Fibroblast of upper back skin (primary cell): ENCODE measurements at regions not wholly inside any gene's neighbourhood (a gene's known extent, or its start where the extent isn't known, plus 50 kb on each side); places are given as distances from the start of the nearest gene placed in this dataset.
A peak's percentile ranks its signal among the peaks of the same experiment; 100 is the strongest.
"Not testable (repeated sequence)": the region's sequence is repeated elsewhere in the genome, so short reads cannot be mapped to it uniquely, and the experiment has no call there.

Source experiments
- DNase-seq: peaks from one replicate; pipeline ENCODE4 v3.0.0-alpha.2; 2013

DNA sequence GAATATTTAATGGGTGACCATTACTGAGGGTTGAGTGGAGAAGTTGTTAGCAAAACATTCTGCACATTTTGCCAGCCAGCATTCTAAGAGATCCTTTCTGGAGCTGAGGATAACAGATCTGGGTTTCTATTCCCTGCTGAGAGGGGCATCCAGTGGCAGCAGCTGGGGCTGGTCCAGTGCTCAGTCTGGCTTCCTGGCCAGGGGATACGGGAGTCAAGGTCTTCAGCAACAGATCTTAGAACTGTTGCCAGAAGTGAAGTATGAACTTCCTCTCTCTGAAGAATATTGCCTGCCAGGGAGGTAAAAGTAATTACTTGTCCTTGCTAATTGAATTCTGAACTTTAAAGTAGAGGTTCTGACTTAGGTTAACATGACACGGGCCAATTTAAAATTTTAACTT, 568.4 kb downstream of the REEP3 start:
- no peak for DNase-seq

DNA sequence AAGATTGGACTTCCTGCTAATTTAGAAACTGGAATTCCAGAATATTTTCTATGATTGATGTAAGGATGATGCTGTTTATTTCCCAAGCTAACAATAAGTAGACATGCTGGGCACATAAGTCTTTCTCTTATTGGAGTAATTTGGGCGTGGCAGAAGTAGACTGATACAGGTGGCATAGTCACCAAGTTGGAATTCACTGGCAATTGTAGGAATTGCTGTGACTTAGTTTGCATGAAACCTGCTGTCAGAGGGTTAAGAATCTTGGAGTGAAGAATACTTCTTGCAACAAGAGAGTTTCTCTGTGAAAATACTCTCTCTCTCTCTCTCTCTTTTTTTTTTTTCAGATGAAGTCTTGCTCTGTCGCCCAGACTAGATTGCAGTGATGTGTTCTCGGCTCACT, 569.7 kb downstream of the REEP3 start:
- DNase-seq: no peak

DNA sequence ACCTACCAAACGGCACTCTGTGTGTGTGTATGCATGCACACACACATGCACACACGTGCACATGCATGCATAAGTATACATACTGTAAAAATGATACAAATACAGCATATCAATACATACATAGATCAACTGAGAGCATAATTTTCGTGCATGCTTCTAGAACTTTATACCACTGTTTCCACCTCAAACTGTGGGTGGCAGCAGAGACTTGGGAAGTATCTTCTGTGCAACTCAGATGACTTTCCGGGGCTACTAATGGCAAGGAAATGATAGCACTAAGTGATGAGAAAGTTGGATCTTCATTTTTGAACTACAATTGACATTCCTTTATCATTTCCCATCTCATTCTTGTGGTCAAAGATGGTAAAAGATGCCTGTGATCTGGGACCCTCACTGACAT, 570.7 kb downstream of the REEP3 start:
- peak; percentile 52 for DNase-seq

DNA sequence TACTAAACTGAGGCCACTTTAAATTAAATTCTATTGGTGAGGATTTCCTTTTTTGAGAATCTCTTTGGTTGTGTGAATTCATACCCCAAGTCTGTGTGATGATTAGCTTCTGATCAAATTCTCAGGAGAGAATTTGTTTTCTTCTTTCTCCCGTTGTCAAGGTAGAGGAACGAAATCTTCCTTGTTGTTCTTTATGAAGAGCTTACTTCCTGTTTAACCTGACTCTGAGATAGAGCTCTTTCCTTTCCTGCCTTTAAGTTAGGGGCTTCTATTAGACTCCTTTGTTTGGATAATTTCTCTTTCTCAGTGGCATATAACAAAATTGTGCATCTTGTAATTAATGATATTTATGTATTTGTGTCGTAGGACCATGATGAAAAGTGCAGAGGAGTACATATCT, 572.1 kb downstream of the REEP3 start:
- no peak for DNase-seq

DNA sequence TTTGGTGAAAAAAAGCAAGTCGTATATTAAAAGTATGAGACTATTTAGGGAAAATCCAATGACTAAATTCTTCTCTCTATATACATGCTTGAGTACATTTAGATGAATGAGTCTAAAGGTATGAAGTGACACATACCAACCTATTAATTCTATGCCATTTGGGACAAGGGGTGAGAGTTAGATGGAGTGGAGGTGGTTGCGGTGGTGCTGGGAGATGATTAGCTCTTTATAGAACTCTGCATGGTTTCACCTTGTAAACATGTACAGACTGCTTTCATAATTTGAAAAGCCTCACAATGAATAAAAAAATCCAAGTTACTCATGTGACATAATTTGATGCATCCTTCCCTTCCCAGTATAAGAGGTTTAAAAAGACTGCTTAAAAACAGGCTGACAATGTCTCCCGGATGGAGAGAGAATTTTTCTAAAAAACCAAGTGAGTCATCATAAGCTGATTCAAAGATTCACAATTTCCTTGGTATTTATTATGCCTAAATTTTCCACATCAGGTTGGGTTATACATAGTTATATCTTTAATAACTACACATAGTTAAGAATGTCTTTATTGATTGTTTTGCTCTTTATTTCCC, 572.8 kb downstream of the REEP3 start:
- peak; percentile 61 for DNase-seq

DNA sequence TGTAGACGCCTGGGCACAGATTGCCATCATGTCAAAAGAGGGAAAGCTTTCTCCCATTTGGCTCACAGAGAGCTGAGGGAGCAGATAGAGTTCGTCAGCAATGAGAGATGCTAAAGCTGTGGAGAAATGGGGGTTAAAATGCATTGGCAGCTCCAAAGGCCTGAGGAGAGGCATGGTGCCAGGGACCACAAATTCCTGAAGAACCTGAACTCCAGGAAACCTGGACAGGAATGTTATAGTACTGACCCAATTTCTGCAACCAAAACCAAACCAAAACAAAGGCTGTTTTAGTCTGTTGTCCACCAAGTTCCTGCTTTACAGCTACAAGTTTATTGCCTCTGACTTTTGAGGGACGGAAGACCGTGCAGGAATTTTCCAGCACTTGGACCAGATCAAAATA, 575.7 kb downstream of the REEP3 start:
- DNase-seq: peak; percentile 43

DNA sequence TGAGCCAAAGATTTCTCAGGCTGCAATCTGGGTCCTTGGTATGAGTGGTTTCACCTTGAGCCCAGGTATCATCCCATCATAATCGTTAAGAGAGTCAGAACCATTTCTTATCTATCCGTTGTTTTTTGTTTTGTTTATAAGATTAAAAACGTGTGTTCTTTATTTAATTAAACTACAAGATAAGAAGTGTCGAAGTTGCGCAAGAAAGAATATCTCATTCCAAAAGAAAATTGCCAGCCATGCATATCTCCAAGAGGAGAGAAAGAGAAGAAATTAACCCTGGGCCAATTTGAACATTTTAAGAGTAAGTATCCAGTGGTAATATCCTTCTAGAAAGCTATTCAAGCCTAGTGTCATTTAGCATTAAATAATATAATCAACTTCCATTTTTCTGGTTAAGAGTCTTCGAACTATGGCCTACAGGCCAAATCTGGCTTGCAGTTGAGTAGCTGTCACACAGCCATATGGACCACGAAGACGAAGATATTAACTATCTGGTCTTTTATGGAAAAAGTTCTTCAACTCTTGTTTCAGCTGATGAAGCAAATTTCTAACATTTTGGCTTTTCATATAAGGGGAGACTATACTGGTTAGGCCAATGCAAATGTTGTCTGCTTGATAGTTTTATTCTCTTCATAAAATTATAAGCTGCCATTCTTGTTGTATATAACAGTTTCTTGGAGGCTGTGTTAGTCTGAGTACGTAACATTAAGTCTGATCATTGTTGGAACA, 576.4 kb downstream of the REEP3 start:
- DNase-seq: no peak

DNA sequence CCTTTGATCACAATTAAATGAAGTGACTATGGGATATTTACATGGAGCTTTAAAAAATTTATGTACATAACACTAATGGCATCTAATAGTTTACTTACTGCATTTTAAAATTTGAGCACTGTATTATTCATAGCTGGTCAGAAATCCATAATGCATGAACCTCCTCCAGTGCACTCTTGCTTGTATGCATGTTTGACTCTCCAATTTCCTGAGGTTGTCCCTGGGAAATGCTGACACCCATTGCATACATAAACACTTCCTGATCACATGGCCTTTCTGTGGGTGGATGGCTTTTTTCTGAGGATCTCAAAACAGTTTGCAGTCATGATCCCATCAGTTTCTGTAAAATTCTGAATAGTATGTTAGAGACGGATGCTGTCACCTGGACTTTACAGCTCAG, 577.8 kb downstream of the REEP3 start:
- no peak for DNase-seq

DNA sequence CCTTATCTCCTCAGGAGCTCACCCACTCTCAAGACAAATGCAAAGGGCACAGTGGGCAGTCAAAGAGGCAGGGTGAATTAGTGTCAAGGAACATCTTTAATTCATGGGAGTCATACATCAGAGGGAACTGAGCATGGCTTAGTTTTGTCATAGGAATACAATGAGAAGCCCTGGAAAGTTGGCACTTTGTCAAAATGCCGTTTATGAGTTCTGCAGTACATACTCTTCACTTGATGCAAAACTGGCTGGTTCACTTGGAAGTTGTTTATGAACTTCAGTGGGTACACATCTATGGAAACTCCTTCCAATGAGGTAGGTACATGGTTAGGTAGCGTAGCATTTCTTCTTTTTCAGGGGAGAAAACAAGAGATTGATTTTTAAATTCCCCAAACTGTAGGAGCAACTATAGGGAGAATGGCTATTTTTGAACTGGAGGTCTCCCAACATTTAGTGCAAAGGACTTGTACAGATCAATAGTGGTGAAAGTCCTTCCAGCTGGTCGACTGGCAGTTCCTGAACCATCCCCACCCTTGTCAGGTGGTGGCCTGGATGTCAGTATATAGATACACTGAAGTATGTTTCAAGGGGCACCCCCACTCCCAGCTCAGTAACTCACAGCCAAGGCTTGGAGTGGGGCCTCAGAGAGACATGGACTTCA, 580.5 kb downstream of the REEP3 start:
- DNase-seq: no peak

DNA sequence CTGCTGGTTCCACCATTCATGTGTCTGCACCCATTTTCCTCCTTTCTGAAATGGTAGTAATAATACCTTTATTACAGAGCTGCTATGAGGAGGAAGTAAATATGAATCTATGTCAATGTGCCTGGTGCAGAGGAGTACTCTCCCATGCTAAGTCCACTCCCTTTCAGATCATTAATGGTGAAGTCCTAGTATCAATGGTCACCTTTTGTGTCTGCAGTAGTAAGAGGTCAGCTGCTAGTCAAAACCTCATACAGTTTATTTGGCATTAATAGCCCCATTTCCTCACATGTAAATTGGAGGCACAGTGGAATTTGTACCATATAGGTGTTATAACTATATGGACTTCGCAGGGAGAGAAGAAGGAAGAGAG, 581.0 kb downstream of the REEP3 start:
- no peak for DNase-seq

DNA sequence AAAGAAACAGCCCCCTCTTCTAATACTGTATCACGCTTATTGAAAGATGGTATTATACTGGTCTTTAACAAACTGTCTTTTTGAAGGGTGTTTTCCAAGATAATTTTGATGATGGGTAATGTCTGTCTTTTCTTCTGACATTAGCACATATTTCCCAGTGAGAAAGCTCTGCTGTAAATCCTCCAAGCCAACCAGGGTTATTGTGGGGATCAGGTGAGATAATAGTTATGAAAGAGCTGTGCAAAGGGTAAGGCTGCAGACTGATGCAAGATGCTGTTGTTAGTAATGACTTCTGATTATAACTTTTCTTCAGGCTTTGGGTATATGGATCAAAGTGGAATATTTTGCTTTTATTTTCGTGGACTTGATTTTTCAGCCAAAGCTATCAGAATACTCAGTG, 581.7 kb downstream of the REEP3 start:
- no peak for DNase-seq

DNA sequence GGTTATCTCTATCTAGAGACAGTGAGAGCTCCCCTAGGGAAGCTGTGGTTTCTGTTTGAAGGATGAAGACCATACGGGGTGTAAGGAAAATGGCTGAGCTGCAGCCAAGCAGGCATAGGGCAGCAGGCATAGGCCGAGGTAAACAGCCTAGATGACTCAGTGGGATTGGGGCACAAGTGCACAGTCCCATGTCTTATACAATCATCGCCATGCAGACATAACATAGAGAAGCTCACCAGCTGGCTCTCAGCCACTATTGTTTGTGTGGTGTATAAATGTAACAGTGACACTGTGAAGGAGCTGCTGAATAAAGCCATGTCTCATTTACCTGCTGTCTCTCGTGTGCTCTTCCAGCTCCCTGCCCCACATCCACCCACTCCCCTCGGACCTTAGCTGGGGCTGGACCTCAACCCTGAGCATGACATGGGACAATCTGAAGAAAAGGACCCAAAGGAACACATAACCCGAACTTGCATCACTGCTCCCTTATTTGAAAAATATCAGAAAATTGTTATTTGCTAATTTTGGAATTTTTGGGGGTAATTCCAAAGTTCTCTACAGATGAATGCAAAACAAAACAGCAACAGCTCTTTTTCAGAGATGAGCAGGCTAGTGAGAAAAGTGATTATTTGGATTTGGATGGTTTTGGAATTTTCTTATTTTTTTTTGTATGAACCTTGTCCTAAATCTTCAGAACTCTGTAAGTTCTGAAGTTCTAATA, 582.7 kb downstream of the REEP3 start:
- DNase-seq: no peak

DNA sequence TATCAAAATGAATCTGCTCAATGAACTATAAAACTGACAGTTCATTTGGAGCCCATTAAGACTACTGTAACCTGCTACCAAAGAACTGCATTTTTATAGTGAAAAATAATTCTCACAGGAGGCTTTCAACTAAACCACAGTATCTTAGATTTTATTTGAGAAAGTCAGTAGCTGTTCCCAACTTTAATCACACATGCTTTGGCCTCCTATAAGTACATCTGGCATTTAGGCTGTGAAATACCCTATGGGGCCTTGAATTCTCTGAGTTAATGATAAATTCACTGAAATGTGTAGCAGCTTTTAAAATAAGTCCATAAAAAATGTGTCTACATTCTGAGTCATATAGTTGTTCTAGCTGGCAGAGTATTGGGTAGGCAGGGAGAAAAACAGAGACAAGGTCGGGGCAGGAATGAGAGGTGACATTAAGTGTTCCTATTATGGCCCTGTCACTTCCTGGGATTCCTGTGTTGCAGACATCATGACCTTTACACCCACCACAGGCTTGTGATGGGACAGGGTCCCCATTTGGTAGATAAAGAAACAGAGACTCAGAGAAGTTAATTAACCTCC, 588.8 kb downstream of the REEP3 start:
- no peak for DNase-seq

DNA sequence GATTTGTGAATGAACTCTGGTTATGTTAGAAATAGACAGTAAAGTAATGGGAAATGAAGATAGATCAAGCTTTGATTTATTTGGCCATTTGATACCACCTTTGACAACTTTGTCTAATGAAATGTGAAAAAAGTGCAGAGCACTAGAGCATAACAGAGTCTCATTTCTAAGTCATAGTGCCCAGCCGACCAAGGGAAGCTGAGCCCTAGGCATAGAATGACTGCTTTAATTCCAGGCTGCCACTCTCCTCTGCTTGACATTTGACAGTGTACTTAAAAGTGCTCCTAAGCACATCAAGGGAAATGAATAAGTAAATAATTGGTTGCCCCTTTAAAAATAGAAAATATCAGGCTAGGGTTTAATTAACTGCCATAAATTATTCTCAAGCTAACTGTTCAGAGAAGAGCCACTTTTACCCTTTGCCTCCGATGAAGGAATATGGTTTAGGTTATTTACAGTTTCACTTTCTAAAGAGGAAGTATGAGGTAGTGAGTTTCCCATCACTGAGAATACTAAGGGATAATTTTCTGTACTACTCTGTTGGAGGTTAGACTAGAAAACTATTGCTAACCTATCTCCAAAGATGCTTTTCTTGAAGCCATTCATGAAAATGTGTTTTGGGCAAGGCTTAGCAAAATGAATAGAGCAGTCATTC, 591.6 kb downstream of the REEP3 start:
- no peak for DNase-seq

DNA sequence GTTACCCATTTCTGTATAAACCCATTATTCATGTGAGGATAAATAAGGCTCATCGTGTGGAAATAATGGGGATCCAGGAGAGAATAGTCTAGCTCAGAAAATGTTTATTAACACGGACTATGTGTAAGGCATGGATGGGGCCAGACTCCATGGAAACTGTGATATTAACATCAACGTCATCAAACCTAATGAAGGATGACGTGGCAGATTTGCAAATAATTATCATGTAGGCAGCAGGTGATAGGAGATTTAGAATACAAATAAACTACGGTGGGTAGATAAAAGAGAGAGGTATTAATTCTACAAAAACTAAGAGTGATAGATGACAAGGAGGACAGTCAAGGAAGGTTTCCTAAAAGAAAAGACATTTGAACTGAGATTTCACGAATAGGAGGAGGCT, 592.2 kb downstream of the REEP3 start:
- no peak for DNase-seq

DNA sequence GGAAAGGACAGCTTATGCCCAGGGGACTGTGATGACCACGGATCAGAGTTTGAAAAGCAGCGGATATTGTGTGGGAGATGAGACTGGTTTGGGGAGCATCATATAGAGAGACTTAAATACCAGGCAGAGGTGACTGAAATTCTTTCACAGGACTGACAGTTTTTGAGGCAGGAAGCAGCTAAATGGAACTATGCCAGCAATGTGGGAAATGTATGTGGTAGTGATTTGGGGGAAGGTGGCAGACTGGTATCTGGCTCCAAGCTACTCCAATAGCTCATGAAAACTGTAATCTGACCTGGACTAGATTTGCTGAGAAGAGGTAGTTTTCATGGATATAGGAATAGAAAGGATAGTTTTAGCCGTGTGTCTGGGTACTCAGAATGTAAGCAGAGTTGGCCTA, 592.6 kb downstream of the REEP3 start:
- DNase-seq: peak; percentile 24

DNA sequence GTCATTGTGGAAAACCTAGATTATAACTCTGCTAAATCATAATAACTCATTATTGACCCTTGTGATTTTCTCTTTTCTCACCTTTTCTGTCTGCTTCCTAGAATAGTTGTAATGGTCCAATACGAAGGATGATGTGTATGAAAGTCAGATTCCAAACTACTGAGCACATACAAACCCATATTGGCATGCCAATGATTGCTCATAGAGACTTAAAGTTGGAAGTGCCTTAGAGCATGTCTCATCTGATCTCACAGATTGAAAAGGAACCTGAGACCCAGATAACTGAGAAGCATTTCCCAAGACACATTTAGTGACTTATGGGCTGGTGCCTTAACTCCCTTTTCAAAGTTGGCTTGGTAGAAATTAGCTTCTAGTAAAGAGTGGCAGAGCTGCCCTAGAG, 594.3 kb downstream of the REEP3 start:
- DNase-seq: peak; percentile 20

DNA sequence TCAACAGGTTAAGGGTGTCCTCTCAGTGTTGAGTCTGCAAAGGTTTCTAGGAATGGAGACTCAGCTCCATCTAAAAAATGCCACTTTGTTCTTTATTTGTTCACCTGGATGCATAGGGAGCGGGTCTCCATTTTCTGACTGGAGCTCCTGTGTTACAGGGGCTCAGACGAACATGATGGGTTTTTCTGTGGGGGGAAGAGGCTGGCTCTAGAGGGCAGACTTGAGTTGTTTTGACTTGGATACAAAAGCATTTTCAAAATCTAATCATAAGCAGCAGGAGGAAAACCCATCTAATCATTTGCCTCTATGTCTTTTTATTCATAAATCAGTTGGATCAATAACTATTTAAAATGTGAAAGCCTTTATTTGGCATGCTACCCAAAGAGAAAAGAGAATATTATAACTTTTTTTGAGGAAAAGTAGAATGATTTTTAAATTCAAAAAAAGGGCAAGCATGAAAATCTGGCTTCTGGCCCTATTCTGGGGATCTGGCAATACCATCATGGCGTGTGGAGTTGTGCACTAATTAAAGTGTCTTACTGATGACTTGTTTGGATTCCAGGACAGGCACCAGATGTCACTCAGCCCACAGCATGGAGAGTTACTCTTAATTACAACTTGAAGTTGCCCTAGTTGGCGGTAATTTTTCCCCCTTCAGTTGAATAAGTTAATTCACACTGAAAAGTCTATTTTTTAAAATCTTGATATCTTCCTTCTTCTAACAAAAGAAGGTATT, 594.9 kb downstream of the REEP3 start:
- peak; percentile 18 for DNase-seq

DNA sequence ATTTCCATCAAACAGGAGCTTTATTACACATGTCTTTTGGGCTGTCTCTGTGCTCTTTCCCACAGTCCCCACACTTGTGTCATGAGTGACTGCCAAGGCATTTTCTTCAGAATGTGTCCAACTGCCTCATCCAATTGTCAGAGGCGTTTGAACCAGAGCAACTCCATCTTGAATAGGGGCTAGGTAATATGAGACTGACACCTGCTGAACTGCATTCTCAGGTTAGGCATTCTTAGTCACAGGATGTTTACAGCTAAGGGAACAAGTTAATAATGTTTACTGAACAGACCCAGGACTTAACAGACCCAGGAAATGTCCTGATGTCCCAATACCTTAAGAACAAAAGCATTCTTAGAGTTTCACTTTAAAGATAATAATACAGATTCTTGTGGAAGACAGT, 595.5 kb downstream of the REEP3 start:
- no peak for DNase-seq

DNA sequence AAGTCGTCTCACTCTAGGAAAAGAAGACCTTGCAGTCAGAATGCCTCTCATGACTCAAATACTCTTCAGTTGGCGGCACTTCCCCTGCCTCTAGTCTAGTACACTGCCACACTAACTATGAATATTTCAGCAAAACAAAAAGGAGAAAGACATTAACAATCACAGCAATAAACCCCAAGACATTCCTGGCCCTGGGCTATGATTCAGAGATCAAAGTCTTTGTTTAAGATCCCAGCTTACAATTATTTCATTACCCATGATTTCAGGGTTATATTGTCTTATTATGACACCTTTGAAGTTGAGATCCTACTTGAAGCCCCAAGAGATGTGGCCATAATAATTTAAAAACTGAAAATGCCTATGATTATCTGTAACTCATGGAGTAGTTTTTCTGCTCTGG, 597.5 kb downstream of the REEP3 start:
- no peak for DNase-seq

DNA sequence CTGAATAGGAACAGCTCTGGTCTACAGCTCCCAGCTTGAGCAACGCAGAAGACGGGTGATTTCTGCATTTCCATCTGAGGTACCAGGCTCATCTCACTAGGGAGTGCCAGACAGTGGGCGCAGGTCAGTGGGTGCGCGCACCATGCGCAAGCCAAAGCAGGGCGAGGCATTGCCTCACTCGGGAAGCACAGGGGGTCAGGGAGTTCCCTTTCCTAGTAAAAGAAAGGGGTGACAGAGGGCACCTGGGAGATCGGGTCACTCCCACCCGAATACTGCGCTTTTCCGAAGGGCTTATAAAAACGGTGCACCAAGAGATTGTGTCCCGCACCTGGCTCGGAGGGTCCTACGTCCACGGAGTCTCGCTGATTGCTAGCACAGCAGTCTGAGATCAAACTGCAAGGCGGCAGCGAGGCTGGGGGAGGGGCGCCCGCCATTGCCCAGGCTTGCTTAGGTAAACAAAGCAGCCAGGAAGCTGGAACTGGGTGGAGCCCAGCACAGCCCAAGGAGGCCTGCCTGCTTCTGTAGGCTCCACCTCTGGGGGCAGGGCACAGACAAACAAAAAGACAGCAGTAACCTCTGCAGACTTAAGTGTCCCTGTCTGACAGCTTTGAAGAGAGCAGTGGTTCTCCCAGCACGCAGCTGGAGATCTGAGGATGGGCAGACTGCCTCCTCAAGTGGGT, 599.2 kb downstream of the REEP3 start:
- DNase-seq: not testable (repeated sequence)

DNA sequence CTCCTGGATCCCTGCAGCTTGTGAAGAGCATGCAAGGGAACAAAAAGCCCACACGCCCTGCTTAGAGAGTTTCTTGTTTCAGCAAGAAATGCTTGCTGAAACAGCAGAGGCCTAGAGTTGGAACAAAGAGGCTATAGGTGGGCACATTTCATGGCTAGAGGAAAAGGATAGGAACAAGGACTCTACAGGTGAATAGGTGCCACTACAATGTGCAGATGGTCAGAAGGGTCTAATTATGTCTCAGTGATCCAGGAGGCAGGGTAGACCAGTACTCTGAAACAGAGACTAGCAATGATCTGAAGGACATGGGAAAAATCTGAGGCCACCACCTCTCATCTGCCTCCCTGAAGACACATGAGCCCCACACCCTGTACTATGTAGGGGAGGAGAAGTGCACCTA, 609.0 kb downstream of the REEP3 start:
- no peak for DNase-seq
